ENCODE measurements at regions not wholly inside any gene's neighbourhood (a gene's known extent, or its start where the extent isn't known, plus 50 kb on each side); places are given as distances from the start of the nearest gene placed in this dataset.

- no peaks in the 10 kb centered on the region for H3K4me1 ChIP-seq
- intact Hi-C loops (cut with DNase I), result no loop called here
- no peak for TF ChIP-seq CTCF (IDR thresholded peaks at IDR 0.05)
- H3K4me3 ChIP-seq, result no peak overlapping the region
- H3K9me3 ChIP-seq, result no peaks in the 10 kb centered on the region
- ATAC-seq (peak in 1 of 2 donors; percentile 74), DNase-seq (no peak)
- H3K27ac ChIP-seq, result no peak overlapping the region
- H3K27me3 ChIP-seq (ENCODE audit: low read depth), result no peaks in the 10 kb centered on the region
- H3K36me3 ChIP-seq, result no peaks in the 10 kb centered on the region
These were observed 153.1 kb downstream of the GADD45G start for GRCh38 chr9:89757776-89758528.

GRCh38 chr9:89759572-89759971 is 154.8 kb downstream of the GADD45G start:
- TF ChIP-seq CTCF (IDR thresholded peaks at IDR 0.05), result no peak
- ATAC-seq, result no peak

GRCh38 chr9:89760123-89760522 is 155.3 kb downstream of the GADD45G start:
- no peak for ATAC-seq
- no peak overlapping the region for H3K4me3 ChIP-seq
- no peaks in the 10 kb centered on the region for H3K4me1 ChIP-seq
- H3K27me3 ChIP-seq (ENCODE audit: low read depth), result no peaks in the 10 kb centered on the region
- DNase-seq, result no peak
- intact Hi-C loops (cut with DNase I), result no loop called here
- no peak for TF ChIP-seq CTCF (IDR thresholded peaks at IDR 0.05)
- no peak overlapping the region for H3K27ac ChIP-seq
- no peaks in the 10 kb centered on the region for H3K9me3 ChIP-seq
- H3K36me3 ChIP-seq, result no peaks in the 10 kb centered on the region

More at GRCh38 chr9:89759572-89759971, 154.8 kb downstream of the GADD45G start:
- H3K4me1 ChIP-seq, result no peaks in the 10 kb centered on the region
- no peaks in the 10 kb centered on the region for H3K9me3 ChIP-seq
- H3K27ac ChIP-seq, result no peak overlapping the region
- no peaks in the 10 kb centered on the region for H3K36me3 ChIP-seq
- no peak overlapping the region for H3K4me3 ChIP-seq
- no peak for DNase-seq
- H3K27me3 ChIP-seq (ENCODE audit: low read depth), result no peaks in the 10 kb centered on the region
- intact Hi-C loops (cut with DNase I), result no loop called here

- TF ChIP-seq CTCF (IDR thresholded peaks at IDR 0.05), result no peak
- Histone ChIP-seq H3K27ac (no peak overlapping the region), H3K4me3 (no peak overlapping the region), H3K9me3 (no peaks in the 10 kb centered on the region), H3K36me3 (no peaks in the 10 kb centered on the region), H3K27me3 (ENCODE audit: low read depth) (no peaks in the 10 kb centered on the region), H3K4me1 (no peaks in the 10 kb centered on the region)
- intact Hi-C loops (cut with DNase I), result no loop called here
- no peak for DNase-seq
- ATAC-seq, result no peak
These were observed 159.4 kb downstream of the GADD45G start for GRCh38 chr9:89764217-89764616.

- no peak for TF ChIP-seq CTCF (IDR thresholded peaks at IDR 0.05)
- H3K27ac ChIP-seq, result no peak overlapping the region
- H3K4me1 ChIP-seq, result no peaks in the 10 kb centered on the region
- no peak overlapping the region for H3K4me3 ChIP-seq
- ATAC-seq (no peak), DNase-seq (no peak)
- no peaks in the 10 kb centered on the region for H3K27me3 ChIP-seq (ENCODE audit: low read depth)
- no peaks in the 10 kb centered on the region for H3K36me3 ChIP-seq
- H3K9me3 ChIP-seq, result no peaks in the 10 kb centered on the region
- intact Hi-C loops (cut with DNase I), result no loop called here
These were observed 160.6 kb downstream of the GADD45G start for GRCh38 chr9:89765211-89765946.

Measured in lower lobe of right lung (tissue), 2 donors.